ENCODE measurements at regions not wholly inside any gene's neighbourhood (a gene's known extent, or its start where the extent isn't known, plus 50 kb on each side); places are given as distances from the start of the nearest gene placed in this dataset.
A peak's percentile ranks its signal among the peaks of the same experiment; 100 is the strongest.
"Not testable (repeated sequence)": the region's sequence is repeated elsewhere in the genome, so short reads cannot be mapped to it uniquely, and the experiment has no call there.

GRCh38 chr2:224151161-224151560, 112.1 kb upstream of the SERPINE2 start:
- DNase-seq (ENCODE audit: low read depth), result no peak

- DNase-seq (ENCODE audit: low read depth), result not testable (repeated sequence)
Observed at GRCh38 chr2:224148058-224148457, 109.0 kb upstream of the SERPINE2 start.

GRCh38 chr2:224147174-224147573, 108.1 kb upstream of the SERPINE2 start:
- DNase-seq (ENCODE audit: low read depth), result no peak

GRCh38 chr2:224146356-224147160, 107.5 kb upstream of the SERPINE2 start:
- no peak for DNase-seq (ENCODE audit: low read depth)

GRCh38 chr2:224145751-224146355, 106.8 kb upstream of the SERPINE2 start:
- peak; percentile 88 for DNase-seq (ENCODE audit: low read depth)

GRCh38 chr2:224143526-224143925, 104.4 kb upstream of the SERPINE2 start:
- no peak for DNase-seq (ENCODE audit: low read depth)

- DNase-seq (ENCODE audit: low read depth), result peak; percentile 56
Observed at GRCh38 chr2:224142397-224143312, 103.6 kb upstream of the SERPINE2 start.

GRCh38 chr2:224141304-224141703, 102.2 kb upstream of the SERPINE2 start:
- DNase-seq (ENCODE audit: low read depth), result no peak

- DNase-seq (ENCODE audit: low read depth), result no peak
Observed at GRCh38 chr2:224137208-224137607, 98.1 kb upstream of the SERPINE2 start.

- DNase-seq (ENCODE audit: low read depth), result no peak
Observed at GRCh38 chr2:224136396-224136795, 97.3 kb upstream of the SERPINE2 start.

GRCh38 chr2:224135881-224136280, 96.8 kb upstream of the SERPINE2 start:
- no peak for DNase-seq (ENCODE audit: low read depth)

- no peak for DNase-seq (ENCODE audit: low read depth)
Observed at GRCh38 chr2:224134003-224134734, 95.1 kb upstream of the SERPINE2 start.

GRCh38 chr2:224133387-224133786, 94.3 kb upstream of the SERPINE2 start:
- no peak for DNase-seq (ENCODE audit: low read depth)

- DNase-seq (ENCODE audit: low read depth), result no peak
Observed at GRCh38 chr2:224127871-224128501, 88.9 kb upstream of the SERPINE2 start.

- no peak for DNase-seq (ENCODE audit: low read depth)
Observed at GRCh38 chr2:224126440-224126839, 87.4 kb upstream of the SERPINE2 start.

GRCh38 chr2:224126003-224126402, 86.9 kb upstream of the SERPINE2 start:
- no peak for DNase-seq (ENCODE audit: low read depth)

- no peak for DNase-seq (ENCODE audit: low read depth)
Observed at GRCh38 chr2:224122542-224122941, 83.5 kb upstream of the SERPINE2 start.

GRCh38 chr2:224121406-224122067, 82.5 kb upstream of the SERPINE2 start:
- peak; percentile 37 for DNase-seq (ENCODE audit: low read depth)

- DNase-seq (ENCODE audit: low read depth), result no peak
Observed at GRCh38 chr2:224120986-224121385, 81.9 kb upstream of the SERPINE2 start.

GRCh38 chr2:224119846-224120245, 80.8 kb upstream of the SERPINE2 start:
- not testable (repeated sequence) for DNase-seq (ENCODE audit: low read depth)

All from LHCN-M2 (cell line).